Neural progenitor cell (in vitro differentiated cells): ENCODE measurements at regions not wholly inside any gene's neighbourhood (a gene's known extent, or its start where the extent isn't known, plus 50 kb on each side); places are given as distances from the start of the nearest gene placed in this dataset.

Experiments used
- DNase-seq: peaks from one replicate; pipeline ENCODE4 v3.0.0-alpha.2; 2016; ENCODE audit warnings: low spot score
- H2AFZ ChIP-seq: fragments of 200-600 bp; sonication (generic); replicated peaks from 2 replicates; pipeline ENCODE4 v1.6.1; 2016; ENCODE audit warnings: antibody characterized with exemption
- H3F3A ChIP-seq: fragments of 200-600 bp; sonication (generic); 2 replicates; pipeline ENCODE4 v1.6.1; 2016; ENCODE audit warnings: antibody characterized with exemption, low read depth
- H3K27ac ChIP-seq: fragments of 200-600 bp; sonication (generic); 2 replicates; pipeline ENCODE4 v1.5.1; 2016; ENCODE audit warnings: mild to moderate bottlenecking
- H3K27me3 ChIP-seq: fragments of 200-600 bp; sonication (generic); 2 replicates; pipeline ENCODE4 v1.6.1; 2016; ENCODE audit warnings: mild to moderate bottlenecking, moderate library complexity
- H3K36me3 ChIP-seq: fragments of 200-600 bp; sonication (generic); 2 replicates; pipeline ENCODE4 v1.5.1; 2016
- H3K4me1 ChIP-seq: fragments of 200-600 bp; sonication (generic); 2 replicates; pipeline ENCODE4 v1.6.1; 2016; ENCODE audit warnings: mixed run types
- H3K4me2 ChIP-seq: fragments of 200-600 bp; sonication (generic); 2 replicates; pipeline ENCODE4 v1.6.1; 2016
- H3K4me3 ChIP-seq: fragments of 200-600 bp; sonication (generic); 2 replicates; pipeline ENCODE4 v1.5.1; 2016
- H3K79me2 ChIP-seq: fragments of 200-600 bp; sonication (generic); 2 replicates; pipeline ENCODE4 v1.6.1; 2016; ENCODE audit warnings: low read depth
- H3K9ac ChIP-seq: fragments of 200-600 bp; sonication (generic); 2 replicates; pipeline ENCODE4 v1.6.1; 2016
- H3K9me3 ChIP-seq: fragments of 200-600 bp; sonication (generic); 2 replicates; pipeline ENCODE4 v1.5.1; 2016; ENCODE audit warnings: low read depth
- H4K20me1 ChIP-seq: fragments of 200-600 bp; sonication (generic); 2 replicates; pipeline ENCODE4 v1.6.1; 2016; ENCODE audit warnings: low read depth
- H3K27ac Mint-ChIP-seq: 3 replicates; pipeline ENCODE4 v1.8.0; 2021; ENCODE audit warnings: mixed read lengths
- H3K27me3 Mint-ChIP-seq: 2 replicates; pipeline ENCODE4 v1.8.0; 2022; ENCODE audit warnings: low read depth, mild to moderate bottlenecking, inconsistent platforms, moderate library complexity, mixed read lengths; ENCODE audit not compliant: insufficient read depth
- H3K36me3 Mint-ChIP-seq: 3 replicates; pipeline ENCODE4 v1.8.0; 2021; ENCODE audit warnings: mixed read lengths
- H3K4me1 Mint-ChIP-seq: 3 replicates; pipeline ENCODE4 v1.8.0; 2021; ENCODE audit warnings: mixed read lengths
- H3K4me3 Mint-ChIP-seq: 3 replicates; pipeline ENCODE4 v1.8.0; 2021; ENCODE audit warnings: mild to moderate bottlenecking, moderate library complexity, mixed read lengths
- H3K9me3 Mint-ChIP-seq: 3 replicates; pipeline ENCODE4 v1.8.0; 2020; ENCODE audit warnings: mixed read lengths
- CTCF ChIP-seq: fragments of 200-600 bp; sonication (generic); IDR thresholded peaks from 2 replicates; pipeline ENCODE4 v1.5.1; 2017; ENCODE audit warnings: antibody characterized with exemption, mild to moderate bottlenecking
- EZH2 ChIP-seq: fragments of 200-600 bp; sonication (generic); IDR thresholded peaks from 2 replicates; pipeline ENCODE4 v1.6.1; 2017; ENCODE audit warnings: antibody characterized with exemption, mild to moderate bottlenecking, moderate library complexity
- EZH2phosphoT487 ChIP-seq: fragments of 200-600 bp; sonication (generic); IDR thresholded peaks from 2 replicates; pipeline ENCODE4 v1.6.1; 2017; ENCODE audit warnings: antibody characterized with exemption

DNA sequence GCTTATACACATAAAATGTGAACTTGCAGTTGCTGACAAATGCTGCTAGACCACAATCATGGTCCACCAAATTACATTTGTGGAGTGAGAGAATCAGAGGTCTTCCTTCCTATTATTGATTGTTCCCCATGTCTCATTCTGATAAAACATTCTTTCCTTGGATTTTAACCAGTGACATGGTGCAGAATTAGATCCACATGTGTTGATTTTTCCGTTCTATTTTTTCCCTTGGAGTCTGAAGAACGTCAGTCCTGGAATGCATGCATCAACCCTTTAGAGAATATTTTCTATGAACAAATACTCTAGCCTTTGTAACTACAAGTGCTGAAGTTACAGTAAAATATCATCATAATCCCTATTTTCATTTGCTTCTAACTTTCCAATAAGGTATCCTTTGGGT, 170.7 kb upstream of the SPRY4 start:
- no peak overlapping the region for H3K4me3 ChIP-seq

DNA sequence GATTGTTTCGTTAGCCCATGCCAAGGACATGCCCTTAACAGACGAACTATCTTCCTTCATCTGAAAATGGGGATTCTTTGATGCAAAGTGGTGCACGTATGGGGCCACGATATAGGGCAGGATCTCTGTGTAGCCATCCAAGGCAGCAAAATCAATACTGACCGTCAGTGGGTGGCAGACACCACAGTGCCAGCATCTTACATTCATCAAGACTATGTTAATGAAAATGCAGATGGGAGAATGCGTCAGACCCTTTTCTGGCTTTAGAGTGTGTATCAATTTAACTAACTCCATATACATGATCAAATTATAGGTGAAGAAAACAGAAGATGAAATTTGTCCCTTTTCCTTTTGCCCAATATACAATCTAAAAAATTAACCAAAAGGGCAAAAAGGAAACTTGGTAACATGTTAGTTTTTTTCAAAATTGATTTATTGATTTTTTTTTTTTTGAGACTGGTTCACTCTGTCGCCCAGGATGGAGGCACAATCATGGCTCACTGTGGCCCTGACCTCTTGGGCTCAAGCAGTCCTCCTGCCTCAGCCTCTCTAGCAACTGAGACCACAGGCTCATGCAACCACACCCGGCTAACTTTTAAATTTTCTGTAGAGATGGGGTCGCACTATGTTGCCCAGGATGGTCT, 169.2 kb upstream of the SPRY4 start:
- peaks cover 27% of the 10 kb centered on the region for H3K4me1 ChIP-seq
- H3K27me3 Mint-ChIP-seq = peaks cover 17% of the 10 kb centered on the region
- H3K27ac Mint-ChIP-seq = no peak overlapping the region
- H3K9me3 Mint-ChIP-seq = peaks cover 7% of the 10 kb centered on the region
- peaks cover 23% of the 10 kb centered on the region for H3F3A ChIP-seq
- no peak overlapping the region for H3K27ac ChIP-seq
- H3K9ac ChIP-seq = no peak overlapping the region
- no peaks in the 10 kb centered on the region for H3K36me3 ChIP-seq
- peaks cover 76% of the 10 kb centered on the region for H3K4me1 Mint-ChIP-seq
- no peak overlapping the region for H3K4me3 Mint-ChIP-seq
- no peak for DNase-seq
- no peaks in the 10 kb centered on the region for H3K79me2 ChIP-seq
- H3K9me3 ChIP-seq = no peaks in the 10 kb centered on the region
- peaks cover 1% of the 10 kb centered on the region for H3K36me3 Mint-ChIP-seq
- H4K20me1 ChIP-seq = peaks cover 19% of the 10 kb centered on the region
- peaks cover 67% of the 10 kb centered on the region for H3K27me3 ChIP-seq
- TF ChIP-seq CTCF = no peak
- TF ChIP-seq EZH2phosphoT487 = no peak
- TF ChIP-seq EZH2 = no peak
- no peak overlapping the region for H2AFZ ChIP-seq
- no peak overlapping the region for H3K4me3 ChIP-seq
- no peak overlapping the region for H3K4me2 ChIP-seq

More for the DNA sequence above, 170.7 kb upstream of the SPRY4 start:
- H3K27me3 Mint-ChIP-seq = peaks cover 11% of the 10 kb centered on the region
- no peaks in the 10 kb centered on the region for H3K36me3 ChIP-seq
- no peak overlapping the region for H3K4me3 Mint-ChIP-seq
- peaks cover 25% of the 10 kb centered on the region for H3K4me1 ChIP-seq
- TF ChIP-seq CTCF = no peak
- no peak for TF ChIP-seq EZH2phosphoT487
- TF ChIP-seq EZH2 = no peak
- peaks cover 1% of the 10 kb centered on the region for H3K36me3 Mint-ChIP-seq
- H3K4me2 ChIP-seq = no peak overlapping the region
- H2AFZ ChIP-seq = no peak overlapping the region
- no peak for DNase-seq
- no peak overlapping the region for H3K9ac ChIP-seq
- no peak overlapping the region for H3K27ac ChIP-seq
- H3F3A ChIP-seq = peaks cover 20% of the 10 kb centered on the region
- H3K9me3 ChIP-seq = no peaks in the 10 kb centered on the region
- peaks cover 61% of the 10 kb centered on the region for H3K27me3 ChIP-seq
- peaks cover 7% of the 10 kb centered on the region for H3K9me3 Mint-ChIP-seq
- peaks cover 76% of the 10 kb centered on the region for H3K4me1 Mint-ChIP-seq
- no peaks in the 10 kb centered on the region for H3K79me2 ChIP-seq
- H3K27ac Mint-ChIP-seq = no peak overlapping the region
- peaks cover 15% of the 10 kb centered on the region for H4K20me1 ChIP-seq

- Mint-ChIP-seq H3K27ac (peak overlapping the region; percentile 41), H3K9me3 (peaks cover 8% of the 10 kb centered on the region)
- peak overlapping the region; percentile 57 for H3K4me2 ChIP-seq
These were observed 168.0 kb upstream of the SPRY4 start for GRCh38 chr5:142492781-142493281.

More at GRCh38 chr5:142492781-142493281, 168.0 kb upstream of the SPRY4 start:
- no peak overlapping the region for H2AFZ ChIP-seq
- H4K20me1 ChIP-seq = peaks cover 19% of the 10 kb centered on the region
- no peak for DNase-seq
- Mint-ChIP-seq H3K4me1 (peaks cover 75% of the 10 kb centered on the region), H3K27me3 (peaks cover 14% of the 10 kb centered on the region), H3K36me3 (peaks cover 3% of the 10 kb centered on the region), H3K4me3 (no peak overlapping the region)
- no peaks in the 10 kb centered on the region for H3K79me2 ChIP-seq
- peaks cover 78% of the 10 kb centered on the region for H3K27me3 ChIP-seq
- H3K36me3 ChIP-seq = no peaks in the 10 kb centered on the region
- H3K9me3 ChIP-seq = no peaks in the 10 kb centered on the region
- peaks cover 23% of the 10 kb centered on the region for H3F3A ChIP-seq
- H3K4me1 ChIP-seq = peaks cover 27% of the 10 kb centered on the region
- TF ChIP-seq CTCF (no peak), EZH2 (no peak), EZH2phosphoT487 (no peak)
- H3K9ac ChIP-seq = no peak overlapping the region
- no peak overlapping the region for H3K4me3 ChIP-seq
- H3K27ac ChIP-seq = no peak overlapping the region
